ENCODE measurements at regions not wholly inside any gene's neighbourhood (a gene's known extent, or its start where the extent isn't known, plus 50 kb on each side); places are given as distances from the start of the nearest gene placed in this dataset.

DNA sequence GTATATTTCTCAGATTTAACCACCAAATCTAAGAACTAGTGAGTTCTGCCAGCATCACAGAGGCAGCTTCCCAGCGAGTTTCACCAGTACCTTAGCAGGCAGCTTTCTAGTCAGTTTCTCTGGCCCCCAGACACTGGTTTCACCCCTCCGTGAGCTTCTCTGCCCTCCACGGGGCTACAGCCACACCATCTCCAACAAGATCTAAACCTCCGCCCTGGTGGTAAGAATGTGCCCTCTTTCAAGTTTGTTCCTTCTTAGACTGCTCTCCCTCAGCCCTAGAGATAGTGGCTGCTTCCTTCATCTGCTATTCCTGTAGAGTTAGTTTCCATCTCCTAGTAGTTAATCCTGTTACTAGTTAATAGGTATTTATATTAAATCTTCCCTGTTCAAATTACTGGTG lies 60.5 kb upstream of the TAB3 start:
- no peak for DNase-seq

DNA sequence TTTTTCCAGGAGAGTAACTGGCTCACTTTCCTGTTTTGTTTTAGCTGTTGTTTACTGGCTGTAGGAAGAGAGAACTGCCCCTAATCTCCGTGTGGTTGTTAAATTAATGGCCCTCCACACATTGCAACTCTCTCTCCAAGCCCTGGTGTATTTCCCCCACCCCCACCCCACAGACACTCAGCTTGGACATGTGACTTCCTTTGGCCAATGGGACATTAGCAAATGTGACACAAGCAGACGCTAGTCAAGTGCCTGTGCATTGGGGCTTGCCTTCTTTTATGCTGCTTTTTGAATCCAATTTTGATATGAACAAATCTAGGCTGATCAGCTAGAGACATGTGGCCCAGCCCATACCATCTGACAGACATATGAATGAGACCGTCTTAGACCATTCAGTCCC lies 59.6 kb upstream of the TAB3 start:
- DNase-seq, result no peak

DNA sequence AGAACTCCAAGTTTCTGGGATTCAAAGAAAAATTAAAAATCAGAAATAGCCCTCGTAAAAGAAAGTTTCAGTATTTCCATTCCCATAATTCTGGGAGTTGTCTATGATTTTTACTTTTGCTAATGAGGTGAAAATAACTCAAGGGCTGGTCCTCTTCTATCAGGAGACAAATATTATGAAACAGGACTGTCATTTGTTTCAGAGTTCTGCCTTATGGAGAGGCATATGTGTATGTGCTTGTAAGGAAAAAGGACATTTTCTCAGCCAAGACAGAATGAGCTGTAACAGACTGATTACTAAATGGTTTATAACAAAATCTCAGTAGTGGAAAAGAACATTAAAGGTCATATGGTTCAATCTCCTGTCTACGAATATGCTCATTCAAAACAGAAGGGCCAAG lies 59.0 kb upstream of the TAB3 start:
- DNase-seq, result no peak

GRCh38 chrX:30943984-30944383 lies 54.9 kb upstream of the TAB3 start:
- no peak for DNase-seq

GRCh38 chrX:30941898-30942297 lies 52.8 kb upstream of the TAB3 start:
- DNase-seq, result no peak

DNA sequence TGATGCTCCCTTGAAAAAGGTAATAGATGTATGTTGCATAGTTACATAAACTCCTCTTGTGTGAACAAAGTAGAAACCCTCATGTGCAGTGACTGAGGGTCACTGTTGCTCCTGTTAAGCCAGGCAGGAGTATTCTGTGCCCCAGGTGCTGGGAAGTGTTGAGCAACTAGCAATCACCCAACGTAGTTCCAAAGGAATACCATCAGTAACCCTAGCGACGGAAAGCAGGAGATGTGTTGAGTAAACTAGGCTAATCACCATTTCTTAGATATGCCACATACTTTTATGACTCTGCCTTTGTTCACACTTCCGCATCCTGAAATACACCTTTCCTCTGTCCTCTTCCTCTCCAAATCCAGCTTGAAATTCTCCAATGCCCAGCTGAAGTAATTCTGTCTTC lies 50.9 kb upstream of the TAB3 start:
- DNase-seq, result no peak
